ENCODE measurements at regions not wholly inside any gene's neighbourhood (a gene's known extent, or its start where the extent isn't known, plus 50 kb on each side); places are given as distances from the start of the nearest gene placed in this dataset.
"Not testable (repeated sequence)": the region's sequence is repeated elsewhere in the genome, so short reads cannot be mapped to it uniquely, and the experiment has no call there.

DNA sequence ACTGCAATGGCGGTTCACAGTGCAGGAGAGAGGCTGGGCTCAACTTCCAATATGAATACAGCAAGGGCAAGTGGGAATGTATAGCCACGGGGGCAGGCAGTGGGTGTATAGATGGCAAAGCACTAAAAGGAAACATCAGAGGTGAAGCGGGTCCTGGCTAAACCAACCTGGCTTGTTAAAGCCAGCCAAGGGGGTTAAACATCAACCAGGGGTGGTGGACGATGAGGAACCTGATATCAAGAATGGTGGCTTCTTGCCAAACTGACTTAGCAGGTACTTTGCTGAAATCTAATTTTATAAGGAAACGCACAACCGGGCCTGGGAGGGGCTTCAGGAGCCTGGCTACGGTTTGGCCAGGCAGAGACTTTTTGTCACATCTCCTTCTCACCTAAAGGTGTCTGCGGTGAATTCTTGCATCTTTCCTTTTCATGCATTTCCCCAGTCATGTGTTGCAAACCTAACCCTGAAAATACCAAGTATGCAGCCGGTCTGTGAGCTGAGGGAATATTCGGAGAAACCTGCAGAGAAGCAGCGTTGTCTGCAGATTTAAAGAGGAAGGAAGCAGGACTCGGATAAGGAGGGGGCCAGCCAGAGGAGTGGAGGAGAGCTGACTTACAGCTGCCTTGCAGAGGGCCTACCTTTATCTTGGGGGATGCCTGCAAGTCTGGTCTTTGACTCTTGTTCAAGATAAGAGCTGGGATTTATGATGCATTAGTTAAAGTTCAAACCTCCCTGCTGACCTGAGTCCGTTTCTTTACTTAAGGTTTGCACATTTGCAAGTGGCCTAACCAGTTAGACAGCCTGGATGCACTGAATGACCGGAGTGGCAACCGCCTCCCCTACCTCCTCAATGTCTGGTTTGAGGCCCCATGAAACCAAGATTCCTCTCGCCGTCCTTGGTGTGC, 309.1 kb upstream of the USP9Y start:
- not testable (repeated sequence) for H3K4me1 ChIP-seq (replicated peaks); DNase-seq (ENCODE audit: low read depth in 1 of 2, low spot score in 2 of 2); H3K4me3 ChIP-seq; H3K9me3 ChIP-seq (replicated peaks); H3K36me3 ChIP-seq; H3K27me3 ChIP-seq (replicated peaks); H3K27ac ChIP-seq

DNA sequence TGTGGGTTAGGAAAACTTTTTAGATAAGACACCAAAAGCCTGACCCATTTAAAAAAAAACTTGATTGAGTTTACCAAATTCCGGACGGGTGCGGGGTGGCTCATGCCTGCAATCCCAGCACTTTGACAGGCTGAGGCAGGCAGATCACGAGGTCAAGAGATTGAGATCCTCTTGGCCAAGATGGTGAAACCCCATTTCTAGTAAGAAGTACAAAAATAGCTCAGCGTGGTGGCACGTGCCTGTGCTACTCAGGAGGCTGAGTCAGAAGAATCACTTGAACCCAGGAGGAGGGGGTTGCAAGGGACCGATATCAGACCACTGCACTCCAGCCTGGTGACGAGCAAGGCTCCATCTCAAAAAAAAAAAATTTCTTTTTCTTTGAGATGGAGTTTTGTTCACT, 307.8 kb upstream of the USP9Y start:
- DNase-seq (ENCODE audit: low read depth in 1 of 2, low spot score in 2 of 2): no peak

DNA sequence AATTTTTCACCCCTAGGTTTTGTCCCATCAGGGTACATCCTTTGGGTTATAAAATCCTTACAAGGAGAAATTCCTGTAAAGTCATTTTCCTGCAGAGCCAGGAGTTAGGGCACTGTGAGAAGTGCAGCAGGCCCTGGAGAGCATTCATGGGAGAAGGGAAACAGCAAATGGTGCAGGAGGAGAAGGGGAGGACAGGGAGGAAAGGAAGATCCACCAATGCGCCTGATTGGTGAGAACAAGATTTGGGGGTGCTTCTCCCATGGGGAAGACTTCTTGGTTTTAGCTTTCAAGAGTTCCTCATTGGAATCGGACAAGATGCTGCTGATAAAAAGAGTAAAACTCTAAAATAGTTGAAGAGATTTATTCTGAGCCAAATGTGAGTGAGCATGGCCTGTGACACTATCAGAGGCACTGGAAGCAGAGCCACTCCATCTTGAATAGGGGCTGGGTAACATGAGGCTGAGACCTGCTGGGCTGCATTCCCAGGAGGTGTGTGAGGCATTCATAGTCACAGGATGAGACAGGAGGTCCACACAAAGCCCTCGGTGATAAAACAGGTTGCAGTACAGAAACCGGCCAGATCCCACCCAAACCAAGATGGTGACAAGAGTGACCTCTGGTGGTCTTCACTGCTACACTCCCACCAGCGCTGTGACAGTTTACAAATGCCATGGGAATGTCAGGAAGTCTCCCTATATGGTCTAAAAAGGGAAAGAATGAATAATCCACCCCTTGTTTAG, 305.5 kb upstream of the USP9Y start:
- DNase-seq (ENCODE audit: low read depth in 1 of 2, low spot score in 2 of 2); H3K9me3 ChIP-seq (replicated peaks); H3K4me1 ChIP-seq (replicated peaks); H3K27me3 ChIP-seq (replicated peaks); H3K27ac ChIP-seq; H3K36me3 ChIP-seq; H3K4me3 ChIP-seq: not testable (repeated sequence)

More for the DNA sequence above, 307.8 kb upstream of the USP9Y start:
- Histone ChIP-seq H3K9me3 (replicated peaks) (no peaks in the 10 kb centered on the region), H3K4me3 (no peak overlapping the region), H3K36me3 (no peaks in the 10 kb centered on the region), H3K27me3 (replicated peaks) (no peaks in the 10 kb centered on the region), H3K27ac (no peak overlapping the region), H3K4me1 (replicated peaks) (no peaks in the 10 kb centered on the region)

GRCh38 chrY:12403916-12404315, 297.1 kb upstream of the USP9Y start:
- no peak overlapping the region for H3K27ac ChIP-seq
- no peaks in the 10 kb centered on the region for H3K4me1 ChIP-seq (replicated peaks)
- H3K36me3 ChIP-seq: no peaks in the 10 kb centered on the region
- H3K27me3 ChIP-seq (replicated peaks): no peaks in the 10 kb centered on the region
- no peaks in the 10 kb centered on the region for H3K9me3 ChIP-seq (replicated peaks)
- no peak for DNase-seq (ENCODE audit: low read depth in 1 of 2, low spot score in 2 of 2)
- H3K4me3 ChIP-seq: no peak overlapping the region

DNA sequence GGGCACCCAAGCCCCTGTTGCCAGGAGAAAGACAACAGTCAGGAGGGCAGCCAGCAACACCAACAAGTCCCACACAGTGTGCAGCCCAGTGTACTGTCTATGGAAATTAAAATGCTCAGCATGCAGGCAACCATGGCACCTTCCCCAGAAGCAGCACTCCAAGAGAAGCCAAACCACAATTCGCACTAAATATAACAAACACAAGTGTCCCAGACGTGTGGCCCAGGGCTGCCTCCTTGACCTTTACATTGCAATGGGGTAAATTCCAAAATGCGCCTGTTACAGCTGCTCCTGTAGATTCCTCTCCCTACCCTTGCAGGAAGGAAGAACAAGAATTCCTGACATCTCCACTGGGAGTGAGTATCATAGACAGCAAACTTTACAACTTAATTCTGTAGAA, 292.8 kb upstream of the USP9Y start:
- no peak for DNase-seq (ENCODE audit: low read depth in 1 of 2, low spot score in 2 of 2)
- Histone ChIP-seq H3K4me3 (no peak overlapping the region), H3K27me3 (replicated peaks) (no peaks in the 10 kb centered on the region), H3K36me3 (no peaks in the 10 kb centered on the region), H3K9me3 (replicated peaks) (no peaks in the 10 kb centered on the region), H3K4me1 (replicated peaks) (no peaks in the 10 kb centered on the region), H3K27ac (no peak overlapping the region)

DNA sequence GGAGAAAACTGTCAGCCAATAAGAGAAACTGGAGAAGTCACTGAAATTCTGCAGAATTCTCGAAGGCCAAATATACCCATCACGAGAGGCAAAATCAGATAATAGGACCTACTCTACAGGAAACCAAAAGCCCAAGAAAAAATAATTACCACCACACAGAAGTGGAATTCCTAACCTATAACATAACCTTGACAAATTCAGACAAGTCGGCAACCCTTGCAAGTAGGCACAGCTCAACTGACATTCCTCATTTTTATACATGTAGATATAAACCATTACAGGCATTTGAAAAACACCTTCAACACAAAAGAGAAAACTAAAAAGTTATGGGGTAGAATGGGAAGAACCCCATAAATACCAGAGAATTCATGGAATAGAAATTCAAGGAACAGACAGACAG, 290.3 kb upstream of the USP9Y start:
- DNase-seq (ENCODE audit: low read depth in 1 of 2, low spot score in 2 of 2): no peak
- Histone ChIP-seq H3K27me3 (replicated peaks) (no peaks in the 10 kb centered on the region), H3K9me3 (replicated peaks) (no peaks in the 10 kb centered on the region), H3K27ac (no peak overlapping the region), H3K4me3 (no peak overlapping the region), H3K4me1 (replicated peaks) (no peaks in the 10 kb centered on the region), H3K36me3 (no peaks in the 10 kb centered on the region)

DNA sequence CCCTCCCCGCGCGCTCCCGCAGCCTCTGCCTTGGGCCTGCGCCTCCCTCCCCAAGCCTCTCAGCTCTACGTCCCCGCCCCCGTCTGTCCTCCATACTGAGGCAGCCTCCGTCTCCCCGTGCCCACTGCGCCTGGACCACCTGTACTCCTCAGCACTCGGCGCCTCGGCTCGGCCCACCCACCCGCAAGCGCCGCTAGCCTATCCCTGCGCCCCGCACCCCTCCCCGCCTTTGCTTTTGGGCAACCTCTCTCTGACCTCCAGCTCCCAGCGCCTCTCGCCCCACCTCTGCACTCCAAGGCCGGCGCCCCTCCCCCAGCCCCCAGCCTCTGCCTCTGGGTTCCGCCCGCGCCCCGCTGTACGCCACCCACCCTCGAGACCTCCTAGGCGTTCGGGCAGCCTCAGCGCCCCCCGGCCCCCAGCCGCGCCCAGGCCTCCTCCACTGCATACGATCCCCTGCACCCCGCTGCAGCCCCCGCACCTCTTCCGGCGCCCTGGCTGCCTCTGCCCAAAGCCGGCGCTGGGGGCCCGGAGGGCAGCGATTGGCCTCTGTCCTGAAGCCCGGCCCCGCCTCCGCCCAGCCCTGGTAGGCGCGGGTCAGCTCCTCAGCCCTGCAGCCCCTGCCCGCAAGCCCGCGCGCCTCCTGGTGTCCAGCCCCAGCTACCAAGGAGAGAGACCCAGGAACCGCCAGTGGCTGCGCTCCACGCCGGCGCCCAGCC, 279.8 kb upstream of the USP9Y start:
- H3K9me3 ChIP-seq (replicated peaks): no peaks in the 10 kb centered on the region
- H3K36me3 ChIP-seq: no peaks in the 10 kb centered on the region
- H3K4me1 ChIP-seq (replicated peaks): no peaks in the 10 kb centered on the region
- H3K4me3 ChIP-seq: peak overlapping the region; percentile 52
- H3K27me3 ChIP-seq (replicated peaks): no peaks in the 10 kb centered on the region
- H3K27ac ChIP-seq: no peak overlapping the region
- peak; percentile 37 to 73 for DNase-seq (ENCODE audit: low read depth in 1 of 2, low spot score in 2 of 2)

- Histone ChIP-seq H3K27ac (no peak overlapping the region), H3K4me1 (replicated peaks) (no peaks in the 10 kb centered on the region), H3K27me3 (replicated peaks) (no peaks in the 10 kb centered on the region), H3K36me3 (no peaks in the 10 kb centered on the region), H3K9me3 (replicated peaks) (no peaks in the 10 kb centered on the region), H3K4me3 (peak overlapping the region; percentile 52)
- no peak for DNase-seq (ENCODE audit: low read depth in 1 of 2, low spot score in 2 of 2)
Measured at GRCh38 chrY:12421788-12422124, 279.3 kb upstream of the USP9Y start.

DNA sequence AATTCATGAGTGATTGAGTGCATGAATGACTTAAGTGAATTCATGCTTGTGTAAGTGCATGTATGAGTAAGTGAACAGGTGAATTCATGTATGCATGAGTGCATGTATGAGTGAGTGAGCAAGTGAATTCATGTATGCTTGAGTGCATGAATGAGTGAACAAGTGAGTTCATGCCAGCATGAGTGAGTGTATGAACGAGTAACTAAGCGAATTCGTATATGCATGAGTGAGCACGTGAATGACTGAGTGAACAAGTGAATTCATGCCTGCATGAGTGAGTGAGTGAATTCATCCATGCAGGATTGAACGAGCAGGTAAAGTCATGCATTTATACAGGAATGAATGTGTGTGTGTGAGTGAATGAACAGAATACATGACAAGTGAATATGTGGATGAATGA, 278.5 kb upstream of the USP9Y start:
- Histone ChIP-seq H3K4me1 (replicated peaks) (no peaks in the 10 kb centered on the region), H3K9me3 (replicated peaks) (no peaks in the 10 kb centered on the region), H3K27me3 (replicated peaks) (no peaks in the 10 kb centered on the region), H3K4me3 (no peak overlapping the region), H3K27ac (no peak overlapping the region), H3K36me3 (no peaks in the 10 kb centered on the region)
- DNase-seq (ENCODE audit: low read depth in 1 of 2, low spot score in 2 of 2): no peak

DNA sequence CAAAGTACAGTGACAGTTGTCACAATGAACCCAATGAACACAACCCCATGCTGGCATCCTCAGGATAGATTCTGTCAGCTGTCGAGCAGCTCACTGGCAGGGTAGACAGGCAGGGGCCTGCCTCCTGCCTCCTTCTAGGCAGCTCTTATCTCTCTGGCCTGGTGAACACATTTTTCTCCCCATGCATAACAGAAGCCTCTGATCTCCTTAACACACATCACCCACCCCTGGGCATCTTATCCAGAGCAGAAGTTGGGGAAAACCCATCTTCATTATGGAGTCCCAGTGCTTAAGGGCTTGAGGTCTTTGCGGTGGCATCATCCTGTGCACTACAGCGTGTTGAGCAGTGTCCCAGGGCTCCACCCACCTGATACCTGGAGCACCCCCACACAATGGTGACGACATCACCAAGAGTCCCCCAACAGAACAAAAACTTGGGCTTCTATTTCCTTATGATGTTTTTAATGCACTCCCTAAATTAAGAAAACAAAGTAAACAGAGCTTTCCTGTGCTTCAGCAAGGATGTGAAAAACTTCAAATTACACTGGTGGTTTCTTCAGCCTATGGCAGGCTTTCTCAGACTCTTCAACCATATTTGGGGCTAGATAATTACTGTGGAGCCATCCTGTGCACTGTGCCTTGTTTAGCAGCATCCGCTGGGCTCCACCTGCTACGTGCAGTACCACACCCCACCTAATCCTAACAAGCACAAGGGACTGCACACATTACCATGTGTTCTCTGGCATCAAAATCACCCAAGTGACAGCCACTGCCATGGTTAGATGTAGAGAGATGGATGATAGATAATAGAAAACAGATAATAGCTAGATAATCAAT, 277.4 kb upstream of the USP9Y start:
- no peaks in the 10 kb centered on the region for H3K9me3 ChIP-seq (replicated peaks)
- H3K4me3 ChIP-seq: no peak overlapping the region
- H3K27me3 ChIP-seq (replicated peaks): no peaks in the 10 kb centered on the region
- H3K4me1 ChIP-seq (replicated peaks): no peaks in the 10 kb centered on the region
- DNase-seq (ENCODE audit: low read depth in 1 of 2, low spot score in 2 of 2): no peak
- no peaks in the 10 kb centered on the region for H3K36me3 ChIP-seq
- H3K27ac ChIP-seq: no peak overlapping the region

DNA sequence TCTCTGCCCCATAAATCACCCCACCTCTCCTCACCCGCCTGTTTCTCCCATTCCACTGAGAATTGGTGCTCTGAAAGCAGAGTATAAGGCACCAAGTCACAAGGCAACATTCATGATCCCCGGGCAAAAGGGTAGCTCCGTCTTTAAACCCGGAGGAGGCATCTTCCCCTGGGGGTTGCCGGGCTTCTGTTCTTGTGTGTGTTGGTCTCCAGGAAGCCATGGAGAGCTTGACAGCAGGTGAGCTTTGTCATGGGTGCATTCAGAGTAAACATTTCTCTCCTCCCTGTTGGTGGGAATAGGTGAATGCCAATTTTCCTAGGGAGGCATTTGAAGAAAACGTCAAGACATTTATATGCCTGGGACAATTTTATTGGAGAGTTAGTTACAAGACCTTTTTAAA, 275.5 kb upstream of the USP9Y start:
- H3K27me3 ChIP-seq (replicated peaks): no peaks in the 10 kb centered on the region
- no peaks in the 10 kb centered on the region for H3K9me3 ChIP-seq (replicated peaks)
- no peaks in the 10 kb centered on the region for H3K36me3 ChIP-seq
- no peak for DNase-seq (ENCODE audit: low read depth in 1 of 2, low spot score in 2 of 2)
- H3K27ac ChIP-seq: no peak overlapping the region
- no peaks in the 10 kb centered on the region for H3K4me1 ChIP-seq (replicated peaks)
- no peak overlapping the region for H3K4me3 ChIP-seq

DNA sequence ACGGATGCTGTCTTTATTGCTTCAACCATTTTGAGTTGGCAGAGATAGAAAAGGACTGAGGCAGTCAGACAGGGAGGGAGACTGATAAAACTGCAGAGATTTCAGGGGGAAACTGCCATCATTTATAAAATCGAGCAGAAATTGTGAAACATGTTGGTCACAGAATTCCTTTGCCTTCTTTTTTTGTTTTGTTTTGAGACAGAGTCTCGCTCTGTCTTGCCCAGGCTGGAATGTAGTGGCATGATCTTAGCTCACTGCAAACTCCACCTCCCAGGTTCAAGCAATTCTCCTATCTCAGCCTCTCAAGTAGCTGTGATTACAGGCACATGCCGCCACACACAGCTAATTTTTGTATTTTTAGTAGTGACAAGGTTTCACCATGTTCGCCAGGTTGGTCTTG, 273.7 kb upstream of the USP9Y start:
- H3K4me1 ChIP-seq (replicated peaks): no peaks in the 10 kb centered on the region
- H3K36me3 ChIP-seq: no peaks in the 10 kb centered on the region
- H3K9me3 ChIP-seq (replicated peaks): no peaks in the 10 kb centered on the region

DNA sequence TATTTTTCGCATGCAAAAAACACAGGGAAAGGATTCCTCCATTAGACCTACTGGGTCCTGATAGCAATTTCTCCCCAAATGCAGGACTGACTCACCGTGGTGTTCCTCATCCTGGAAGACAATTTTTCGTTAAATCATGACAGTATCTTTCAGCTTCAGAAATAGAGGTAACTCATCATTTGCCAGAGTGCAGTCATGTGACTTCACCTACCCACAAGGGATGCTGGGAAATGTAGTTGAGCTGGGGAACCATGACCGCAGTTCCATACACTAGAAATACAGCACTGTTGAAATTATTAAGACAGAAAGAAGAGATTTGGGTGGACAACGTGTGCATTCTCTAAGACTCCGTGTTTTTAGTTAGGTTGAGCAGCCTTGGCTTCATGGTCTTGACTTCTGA, 269.5 kb upstream of the USP9Y start:
- Histone ChIP-seq H3K4me1 (replicated peaks) (no peaks in the 10 kb centered on the region), H3K4me3 (no peak overlapping the region), H3K9me3 (replicated peaks) (no peaks in the 10 kb centered on the region), H3K36me3 (no peaks in the 10 kb centered on the region), H3K27ac (no peak overlapping the region), H3K27me3 (replicated peaks) (no peaks in the 10 kb centered on the region)
- no peak for DNase-seq (ENCODE audit: low read depth in 1 of 2, low spot score in 2 of 2)

More for the DNA sequence above, 273.7 kb upstream of the USP9Y start:
- no peak overlapping the region for H3K4me3 ChIP-seq
- DNase-seq (ENCODE audit: low read depth in 1 of 2, low spot score in 2 of 2): no peak
- H3K27me3 ChIP-seq (replicated peaks): no peaks in the 10 kb centered on the region
- H3K27ac ChIP-seq: no peak overlapping the region
